ENCODE measurements at regions not wholly inside any gene's neighbourhood (a gene's known extent, or its start where the extent isn't known, plus 50 kb on each side); places are given as distances from the start of the nearest gene placed in this dataset.

- no peak for DNase-seq (ENCODE audit: low read depth)
These were observed 614.3 kb upstream of the SLC8A1 start for GRCh38 chr2:41066168-41066567.

GRCh38 chr2:41068740-41069139, 616.9 kb upstream of the SLC8A1 start:
- no peak for DNase-seq (ENCODE audit: low read depth)

GRCh38 chr2:41078341-41078740, 626.5 kb upstream of the SLC8A1 start:
- DNase-seq (ENCODE audit: low read depth): no peak

- no peak for DNase-seq (ENCODE audit: low read depth)
These were observed 627.1 kb upstream of the SLC8A1 start for GRCh38 chr2:41079011-41079410.

- DNase-seq (ENCODE audit: low read depth): no peak
These were observed 632.4 kb upstream of the SLC8A1 start for GRCh38 chr2:41084321-41084720.

- DNase-seq (ENCODE audit: low read depth): no peak
These were observed 636.1 kb upstream of the SLC8A1 start for GRCh38 chr2:41087946-41088345.

- no peak for DNase-seq (ENCODE audit: low read depth)
These were observed 649.4 kb upstream of the SLC8A1 start for GRCh38 chr2:41101281-41101680.

- DNase-seq (ENCODE audit: low read depth): no peak
These were observed 657.9 kb upstream of the SLC8A1 start for GRCh38 chr2:41109744-41110143.

- no peak for DNase-seq (ENCODE audit: low read depth)
These were observed 660.1 kb upstream of the SLC8A1 start for GRCh38 chr2:41111836-41112627.

GRCh38 chr2:41116106-41116797, 664.4 kb upstream of the SLC8A1 start:
- DNase-seq (ENCODE audit: low read depth): no peak

- no peak for DNase-seq (ENCODE audit: low read depth)
These were observed 667.6 kb upstream of the SLC8A1 start for GRCh38 chr2:41119489-41119888.

- DNase-seq (ENCODE audit: low read depth): no peak
These were observed 671.5 kb upstream of the SLC8A1 start for GRCh38 chr2:41123341-41123740.

- no peak for DNase-seq (ENCODE audit: low read depth)
These were observed 675.5 kb upstream of the SLC8A1 start for GRCh38 chr2:41127351-41127750.

- DNase-seq (ENCODE audit: low read depth): no peak
These were observed 678.1 kb upstream of the SLC8A1 start for GRCh38 chr2:41129988-41130387.

- no peak for DNase-seq (ENCODE audit: low read depth)
These were observed 685.1 kb upstream of the SLC8A1 start for GRCh38 chr2:41137031-41137430.

- DNase-seq (ENCODE audit: low read depth): no peak
These were observed 689.4 kb upstream of the SLC8A1 start for GRCh38 chr2:41141146-41141791.

GRCh38 chr2:41142478-41142877, 690.6 kb upstream of the SLC8A1 start:
- no peak for DNase-seq (ENCODE audit: low read depth)

- no peak for DNase-seq (ENCODE audit: low read depth)
These were observed 693.2 kb upstream of the SLC8A1 start for GRCh38 chr2:41145066-41145465.

- no peak for DNase-seq (ENCODE audit: low read depth)
These were observed 697.2 kb upstream of the SLC8A1 start for GRCh38 chr2:41149054-41149453.

- no peak for DNase-seq (ENCODE audit: low read depth)
These were observed 699.9 kb upstream of the SLC8A1 start for GRCh38 chr2:41151746-41152145.

GRCh38 chr2:41152318-41152717, 700.4 kb upstream of the SLC8A1 start:
- no peak for DNase-seq (ENCODE audit: low read depth)

GRCh38 chr2:41160439-41160838, 708.5 kb upstream of the SLC8A1 start:
- DNase-seq (ENCODE audit: low read depth): no peak

- DNase-seq (ENCODE audit: low read depth): no peak
These were observed 715.1 kb upstream of the SLC8A1 start for GRCh38 chr2:41167014-41167413.

All from fibroblast of gingiva (primary cell).